NCI-H1048 (cell line): ENCODE measurements at regions not wholly inside any gene's neighbourhood (a gene's known extent, or its start where the extent isn't known, plus 50 kb on each side); places are given as distances from the start of the nearest gene placed in this dataset.
"Not testable (repeated sequence)": the region's sequence is repeated elsewhere in the genome, so short reads cannot be mapped to it uniquely, and the experiment has no call there.

Experiments
- DNase-seq: peaks from one replicate; lab custom pipeline; 2025; lab: John Stamatoyannopoulos, UW

GRCh38 chr5:98503616-98504015 is 269.8 kb upstream of the RGMB start:
- DNase-seq = no peak

- no peak for DNase-seq
These were observed 269.0 kb upstream of the RGMB start for GRCh38 chr5:98504505-98504904.

GRCh38 chr5:98510143-98510985 is 263.1 kb upstream of the RGMB start:
- DNase-seq = no peak

- no peak for DNase-seq
These were observed 260.1 kb upstream of the RGMB start for GRCh38 chr5:98513380-98513779.

DNA sequence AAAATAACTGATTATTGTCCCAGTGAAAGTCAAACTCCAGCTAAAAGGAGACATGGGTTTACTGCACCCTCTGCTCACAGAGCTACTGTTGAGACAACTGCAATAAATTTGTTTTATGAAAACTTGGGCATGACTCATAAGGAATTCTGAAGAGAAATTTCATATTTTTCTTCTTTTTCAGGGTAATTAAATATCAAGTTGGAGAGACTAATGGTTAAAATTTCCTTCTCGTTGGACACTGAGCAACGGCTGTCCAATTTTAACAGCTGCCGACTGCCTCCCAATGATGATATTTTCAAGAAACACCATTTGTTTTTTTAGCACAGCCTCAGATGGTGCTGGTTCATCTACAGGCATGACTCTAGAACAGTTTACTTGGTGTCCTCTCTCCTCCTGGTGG is 259.2 kb upstream of the RGMB start:
- DNase-seq = no peak

DNA sequence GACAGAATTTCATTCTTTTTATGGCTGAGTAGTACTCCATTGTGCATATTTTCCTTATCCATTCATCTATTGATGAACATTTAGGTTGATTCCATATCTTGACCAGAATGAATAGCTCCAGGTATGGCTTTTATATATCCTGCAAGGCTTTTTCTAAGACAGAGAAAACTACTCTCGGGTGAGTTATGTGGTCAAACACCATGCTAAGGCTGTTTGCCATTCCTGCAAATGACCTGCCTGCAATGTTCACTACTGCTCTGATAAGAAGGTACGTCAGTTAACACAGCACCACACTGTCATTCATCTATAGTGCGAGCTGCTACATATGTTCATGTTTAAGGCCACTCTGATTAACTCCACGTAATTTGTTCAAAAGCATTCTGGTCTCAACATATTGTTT is 256.8 kb upstream of the RGMB start:
- DNase-seq = no peak

DNA sequence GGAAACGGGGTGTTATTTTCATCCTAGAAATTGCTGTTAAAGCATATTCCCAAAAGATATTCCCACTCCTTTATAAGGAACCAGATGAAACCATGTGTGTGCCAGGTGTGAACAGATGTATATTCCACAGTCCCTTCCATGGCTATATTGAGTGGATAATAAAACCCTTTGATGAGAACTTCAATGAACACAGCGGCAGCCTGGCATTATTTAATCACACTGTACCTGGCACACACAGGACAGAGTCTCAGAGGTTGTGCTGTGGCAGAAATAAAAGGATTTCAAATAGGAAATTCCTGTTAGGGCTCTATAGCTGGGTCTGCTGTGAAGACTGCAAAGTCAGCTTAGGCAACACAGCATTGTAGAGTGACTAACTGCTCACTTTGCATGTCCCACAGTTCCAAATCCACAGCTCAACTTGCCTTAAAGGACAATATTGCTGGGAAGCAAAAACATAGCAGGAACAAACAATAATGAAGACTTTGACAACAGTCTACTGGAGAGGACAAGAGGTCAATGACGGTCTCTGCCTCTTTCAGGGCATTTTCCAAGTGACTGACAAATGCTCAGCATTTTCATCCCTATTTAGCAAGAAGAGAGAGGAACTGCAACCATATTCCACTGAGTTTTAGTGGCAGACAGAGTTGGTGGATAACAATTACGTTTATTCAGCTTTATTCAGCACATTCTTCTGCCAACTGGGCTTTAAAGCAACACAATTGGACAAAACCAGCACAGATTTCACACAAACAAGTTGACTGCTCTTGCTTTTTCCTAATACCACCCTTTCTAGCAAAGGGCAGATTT is 255.7 kb upstream of the RGMB start:
- DNase-seq = no peak

- no peak for DNase-seq
These were observed 254.7 kb upstream of the RGMB start for GRCh38 chr5:98518754-98519153.

DNA sequence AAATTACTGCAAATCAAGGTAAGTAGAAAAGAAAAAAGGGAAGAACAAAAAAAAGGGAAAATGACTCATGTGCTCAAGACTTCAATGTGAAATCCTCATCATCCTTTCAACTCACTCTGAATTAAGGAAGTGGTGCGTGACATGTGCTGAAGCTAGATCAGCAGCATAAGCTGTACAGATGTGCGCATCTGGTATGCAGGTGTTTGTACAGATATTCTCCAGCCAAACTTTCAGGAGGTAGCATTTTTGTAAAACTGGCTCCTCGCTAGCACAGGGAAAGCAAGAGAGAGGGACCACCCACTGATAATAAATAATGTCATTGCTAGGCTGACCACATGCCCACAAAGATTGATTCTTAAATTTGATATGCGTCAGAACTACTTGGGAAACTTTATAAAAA is 253.9 kb upstream of the RGMB start:
- no peak for DNase-seq

DNA sequence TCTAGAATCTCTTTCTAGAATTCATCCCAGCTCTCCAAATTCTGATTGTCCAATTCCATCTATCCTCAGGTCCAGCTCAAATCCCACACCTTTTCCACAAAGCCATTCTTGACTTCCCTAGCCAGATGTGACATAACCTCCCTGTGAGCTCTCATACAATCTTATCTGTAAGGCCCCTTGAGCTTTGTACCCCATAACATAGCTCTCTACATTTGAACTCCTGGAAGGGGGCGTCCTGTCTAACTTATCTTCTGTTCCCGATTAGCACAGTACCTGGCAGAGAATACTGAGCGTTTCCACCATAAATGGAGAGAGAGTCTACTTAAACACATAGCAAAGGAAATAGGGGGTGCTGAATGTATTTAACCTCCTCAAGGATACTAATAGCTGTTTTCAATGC is 251.6 kb upstream of the RGMB start:
- DNase-seq = no peak

GRCh38 chr5:98524773-98525172 is 248.7 kb upstream of the RGMB start:
- DNase-seq = no peak

DNA sequence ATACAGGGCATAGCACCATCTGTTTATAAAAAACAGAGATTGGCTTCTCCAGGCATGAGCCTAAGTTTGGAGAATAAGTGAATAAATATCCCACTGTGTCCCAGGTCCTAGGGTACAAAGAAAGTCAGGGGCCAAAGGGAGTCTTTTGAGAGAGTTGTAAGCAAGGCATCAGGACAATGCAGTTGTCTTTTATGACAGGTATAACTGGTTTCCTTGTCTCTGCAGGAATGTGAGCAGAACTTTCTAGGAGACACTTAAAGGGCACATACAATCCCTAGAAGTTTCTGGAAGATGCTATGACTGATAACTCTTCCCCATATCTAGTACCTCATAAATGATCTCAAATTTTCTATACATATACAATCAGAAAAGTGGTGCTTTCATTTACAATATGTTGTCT is 245.6 kb upstream of the RGMB start:
- no peak for DNase-seq

- no peak for DNase-seq
These were observed 244.1 kb upstream of the RGMB start for GRCh38 chr5:98529321-98529720.

GRCh38 chr5:98530224-98530623 is 243.2 kb upstream of the RGMB start:
- DNase-seq = no peak

- DNase-seq = no peak
These were observed 237.6 kb upstream of the RGMB start for GRCh38 chr5:98535901-98536300.

GRCh38 chr5:98540056-98540455 is 233.4 kb upstream of the RGMB start:
- no peak for DNase-seq

DNA sequence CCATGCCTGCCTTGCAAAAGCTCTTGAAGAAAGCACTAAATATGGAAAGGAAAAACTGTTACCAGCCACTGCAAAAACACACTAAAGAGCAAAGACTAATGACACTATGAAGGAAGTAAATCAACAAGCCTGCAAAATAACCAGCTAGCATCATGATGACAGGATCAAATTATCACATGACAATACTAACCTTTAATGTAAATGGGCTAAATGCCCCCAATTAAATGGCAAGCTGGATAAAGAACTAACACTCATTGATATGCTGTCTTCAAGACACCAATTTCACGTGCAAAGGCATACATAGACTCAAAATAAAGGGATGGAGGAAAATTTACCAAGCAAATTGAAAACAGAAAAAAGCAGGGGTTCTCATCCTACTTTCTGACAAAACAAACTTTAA is 231.8 kb upstream of the RGMB start:
- no peak for DNase-seq

DNA sequence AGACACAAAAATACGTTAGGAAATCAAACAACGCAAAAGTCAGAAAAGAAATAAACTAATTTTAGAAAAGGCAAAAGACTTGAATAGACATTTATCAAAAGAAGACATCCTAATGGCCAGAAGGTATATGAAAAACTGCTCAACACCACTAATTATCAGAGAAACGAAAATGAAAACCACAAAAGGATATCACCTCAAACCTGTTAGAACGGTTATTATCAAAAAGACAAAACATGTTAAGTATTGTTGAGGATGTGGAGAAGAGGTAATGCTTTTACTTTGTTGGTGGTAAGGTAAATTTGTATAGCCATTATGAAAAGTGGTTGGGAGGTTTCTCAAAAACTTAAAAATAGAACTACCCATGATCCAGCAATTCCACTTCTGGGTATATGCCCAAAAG is 230.0 kb upstream of the RGMB start:
- DNase-seq = no peak

GRCh38 chr5:98546924-98547323 is 226.5 kb upstream of the RGMB start:
- DNase-seq = not testable (repeated sequence)

- no peak for DNase-seq
These were observed 216.8 kb upstream of the RGMB start for GRCh38 chr5:98556712-98557111.

DNA sequence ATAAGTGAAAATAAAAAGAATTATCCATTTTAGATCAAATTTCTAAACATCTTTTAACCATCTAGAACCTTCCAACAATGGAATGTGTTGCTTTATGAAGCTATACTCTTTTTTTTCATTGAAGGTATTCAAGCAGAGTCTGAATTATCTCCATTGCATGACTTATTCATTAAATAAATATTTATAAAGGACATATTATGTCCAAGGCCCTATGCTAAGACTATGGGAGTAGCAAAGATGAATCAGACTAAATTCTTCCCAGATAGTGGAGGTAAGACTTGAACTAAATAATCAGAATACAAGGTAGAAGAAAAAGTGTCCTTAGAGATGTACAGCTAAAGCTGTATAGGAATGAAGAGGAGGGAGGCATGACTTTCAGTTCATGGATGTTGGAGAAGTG is 215.5 kb upstream of the RGMB start:
- no peak for DNase-seq

- DNase-seq = no peak
These were observed 209.4 kb upstream of the RGMB start for GRCh38 chr5:98563885-98564653.

DNA sequence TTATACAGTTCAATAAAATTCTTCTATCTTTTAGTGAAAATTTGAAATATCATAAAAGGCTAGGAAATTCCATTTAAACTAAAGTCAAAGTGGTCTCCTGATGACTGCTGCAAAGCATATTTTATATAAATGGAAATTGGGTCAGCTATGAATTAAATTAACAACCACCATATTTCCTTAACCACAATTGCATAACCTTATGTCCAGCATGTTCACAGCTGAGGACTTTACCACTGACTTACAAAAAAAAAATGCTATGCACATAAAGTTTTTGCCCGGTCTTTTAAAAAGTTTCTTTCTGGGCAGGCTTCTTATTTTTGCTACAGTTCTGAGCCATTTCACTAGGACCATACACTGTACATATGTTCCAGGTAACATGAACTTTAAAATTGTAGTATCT is 208.6 kb upstream of the RGMB start:
- no peak for DNase-seq
